K562 (cell line): ENCODE measurements at regions not wholly inside any gene's neighbourhood (a gene's known extent, or its start where the extent isn't known, plus 50 kb on each side); places are given as distances from the start of the nearest gene placed in this dataset.

Experiments
- ATAC-seq: fragments of 200-7000 bp; cut with Tn5 transposase; 3 replicates; pipeline ENCODE4 v1.9.1; 2020; ENCODE audit warnings: moderate library complexity
- BruUV-seq: library from RNA; stranded (reverse); fragments of 400-500 nt; replicated peaks from 2 replicates; lab custom pipeline; 2021; lab: Mats Ljungman, UMichigan
- CTCF ChIA-PET: fragments of 300-600 bp; formaldehyde crosslinking; extraction: SDS; loops from one replicate; lab custom pipeline; 2021; ENCODE audit warnings: low intra/inter-chr PET ratio; lab: Yijun Ruan, JAX
- POLR2A ChIA-PET: fragments of 300-600, 350-650 bp; sonication (Branson Sonifier 250); formaldehyde crosslinking; extraction: SDS; loops from one replicate; lab custom pipeline; 2021; ENCODE audit warnings: antibody characterized with exemption, inconsistent platforms; lab: Yijun Ruan, JAX
- DNase-seq, 4 experiments: peaks; one replicate each; pipeline versions ENCODE4 v3.0.0 to v3.0.0-alpha.2; 2011 to 2018; ENCODE audit warnings: low spot score in 3 of 4, mixed read lengths in 3 of 4; ENCODE audit errors: extremely low read depth in 1 of 4
- FAIRE-seq: peaks from 2 replicates; lab custom pipeline; 2011; peaks lifted over from hg19 to GRCh38; lab: Jason Lieb, UNC
- H2AFZ ChIP-seq: 2 replicates; pipeline ENCODE4 v1.6.0; 2011; ENCODE audit warnings: low read depth, low read length, control low read depth, inconsistent platforms
- H3K27ac ChIP-seq: fragments of 200-600 bp; 3 replicates; pipeline ENCODE4 v1.8.0; 2011; ENCODE audit warnings: low read depth, mild to moderate bottlenecking, control low read depth, inconsistent platforms, low read length, moderate library complexity, mixed read lengths; ENCODE audit errors: extremely low read depth
- H3K27me3 ChIP-seq, 2 experiments: fragments of 300-600 bp in 1 of 2; 2 replicates in 1 of 2; 3 replicates in 1 of 2; pipeline versions ENCODE4 v1.6.0 to v1.8.0; 2011; ENCODE audit warnings: inconsistent platforms in 2 of 2, low read length in 2 of 2, mild to moderate bottlenecking in 1 of 2, mixed read lengths in 1 of 2, moderate library complexity in 1 of 2; ENCODE audit not compliant: control insufficient read depth in 2 of 2, insufficient read depth in 2 of 2
- H3K36me3 ChIP-seq: fragments of 300-600 bp; 3 replicates; pipeline ENCODE4 v1.8.0; 2011; ENCODE audit warnings: mild to moderate bottlenecking, low read length, inconsistent platforms; ENCODE audit not compliant: control insufficient read depth, insufficient read depth
- H3K4me1 ChIP-seq, 2 experiments: fragments of 200-600 bp in 1 of 2; replicated peaks in 1 of 2; 2 replicates in 1 of 2; 3 replicates in 1 of 2; pipeline versions ENCODE4 v1.5.1 to v1.8.0; 2011; ENCODE audit warnings: inconsistent platforms in 2 of 2, low read length in 2 of 2, mild to moderate bottlenecking in 1 of 2, mixed read lengths in 1 of 2, moderate library complexity in 1 of 2; ENCODE audit not compliant: control insufficient read depth in 2 of 2, insufficient read depth in 2 of 2
- H3K4me2 ChIP-seq: 2 replicates; pipeline ENCODE4 v1.6.1; 2011; ENCODE audit warnings: low read length, control low read depth, inconsistent platforms, mixed read lengths; ENCODE audit not compliant: insufficient read depth
- H3K4me3 ChIP-seq: fragments of 200-600 bp; sonication (generic), shearing (Covaris generic); 2 replicates; pipeline ENCODE4 v1.5.1; 2016; ENCODE audit warnings: control low read depth, inconsistent platforms
- H3K79me2 ChIP-seq: fragments of 200-600 bp; 3 replicates; pipeline ENCODE4 v1.8.0; 2011; ENCODE audit warnings: low read length, inconsistent platforms; ENCODE audit not compliant: control insufficient read depth, insufficient read depth
- H3K9ac ChIP-seq, 2 experiments: 2 replicates each; pipeline versions ENCODE4 v1.6.0 to v1.6.1; 2011; ENCODE audit warnings: low read depth in 2 of 2, low read length in 2 of 2, control low read depth in 1 of 2, inconsistent platforms in 1 of 2, mild to moderate bottlenecking in 1 of 2, mixed read lengths in 1 of 2; ENCODE audit not compliant: insufficient read depth in 1 of 2
- H3K9me1 ChIP-seq: one replicate; pipeline ENCODE4 v1.6.0; 2011; ENCODE audit warnings: inconsistent platforms, mild to moderate bottlenecking, low read length, moderate library complexity; ENCODE audit not compliant: control insufficient read depth, insufficient read depth
- H3K9me3 ChIP-seq: replicated peaks from 2 replicates; pipeline ENCODE4 v1.5.1; 2011; ENCODE audit warnings: low read depth, low read length, inconsistent platforms; ENCODE audit not compliant: control insufficient read depth, insufficient read depth
- H4K20me1 ChIP-seq: replicated peaks from 2 replicates; pipeline ENCODE4 v1.6.1; 2011; ENCODE audit warnings: low read length, inconsistent platforms, mixed read lengths; ENCODE audit not compliant: control insufficient read depth, insufficient read depth
- ERF ChIP-seq: fragments of 450-650 bp; formaldehyde crosslinking; IDR thresholded peaks from 2 replicates; pipeline ENCODE4 v1.4.0; 2020; ENCODE audit warnings: mild to moderate bottlenecking, mixed read lengths
- FOXP4 ChIP-seq: sonication (generic); formaldehyde crosslinking; IDR thresholded peaks from 2 replicates; pipeline ENCODE4 v1.8.0; 2022; ENCODE audit warnings: mild to moderate bottlenecking, missing genetic modification reagents, borderline replicate concordance
- JUN ChIP-seq, 2 experiments: sonication (generic) in 1 of 2; formaldehyde crosslinking in 1 of 2; IDR thresholded peaks; 2 replicates each; pipeline versions ENCODE4 v1.6.1 to v1.8.0; 2012 to 2022; ENCODE audit warnings: borderline replicate concordance in 2 of 2, mild to moderate bottlenecking in 2 of 2, improper control_type of control experiment in 1 of 2, low read depth in 1 of 2, low read length in 1 of 2, missing genetic modification reagents in 1 of 2
- RB1 ChIP-seq: fragments of 450-650 bp; IDR thresholded peaks from 2 replicates; pipeline ENCODE4 v1.6.1; 2017; ENCODE audit warnings: low read depth, mild to moderate bottlenecking
- TRIM24 ChIP-seq, 2 experiments: fragments of 450-650 bp; IDR thresholded peaks; 2 replicates each; pipeline ENCODE4 v1.6.1; 2016
- WGBS: fragments of 100-300 bp; shearing (Covaris generic); methylation state at CpG from one replicate; pipeline ENCODE4 v1.1.6; 2016; ENCODE audit warnings: low coverage, mixed read lengths; ENCODE audit not compliant: insufficient coverage; ENCODE audit errors: missing lambda C conversion rate; 5-methylcytosine and 5-hydroxymethylcytosine counted together
- in situ Hi-C: fragments of 300-500 bp; cut with MboI; formaldehyde crosslinking; loops from 4 replicates; pipeline ENCODE4 v1.15.0; 2018; ENCODE audit warnings: inconsistent platforms, mixed read lengths
- intact Hi-C: fragments of 100-400 bp; cut with micrococcal nuclease; formaldehyde crosslinking; loops from 2 replicates; pipeline ENCODE4 v1.14.2; 2022

GRCh38 chr16:21338537-21339268 lies 60.6 kb upstream of the CRYM start:
- Histone ChIP-seq H3K79me2 (no peaks in the 10 kb centered on the region), H3K9ac (no peak overlapping the region), H2AFZ (no peak overlapping the region), H3K4me2 (no peak overlapping the region), H3K27me3 (peaks cover 0 to 7% of the 10 kb centered on the region in 2 experiments; a peak in 4 of 5 replicates), H3K4me1 (no peaks in the 10 kb centered on the region; a peak in 1 of 5 replicates), H3K9me3 (no peaks in the 10 kb centered on the region), H4K20me1 (no peaks in the 10 kb centered on the region), H3K9me1 (no peaks in the 10 kb centered on the region), H3K36me3 (no peaks in the 10 kb centered on the region), H3K4me3 (no peak overlapping the region), H3K27ac (no peak overlapping the region)
- TF ChIP-seq TRIM24 (IDR thresholded peaks at IDR 0.05) (no peak), RB1 (no peak), ERF (CRISPR knock-in tag) (no peak), FOXP4 (no peak), JUN (IDR thresholded peaks at IDR 0.05; ENCODE audit: borderline replicate concordance, low read depth, low read length) (no peak), JUN (CRISPR knock-in tag; IDR thresholded peaks at IDR 0.05; ENCODE audit: borderline replicate concordance) (no peak)
- ChIA-PET CTCF (no interaction called here), POLR2A (interaction anchor here (0.7 kb wide), 1 partner anchor 1028 kb away, joined by 3 read pairs; no protein-coding TSS in a partner anchor)
- BruUV-seq: no TSS peak
- ATAC-seq (no peak), DNase-seq (no peak), FAIRE-seq (no peak)
- intact Hi-C loops (no loop called here), in situ Hi-C loops (loop anchor here (25.0 kb wide), 1 partner anchor 524 kb away; the partner anchor contains the start of gene NPIPB4)
- 3% methylated on average over 6 of the region's 6 CpGs for WGBS
